ENCODE measurements at regions not wholly inside any gene's neighbourhood (a gene's known extent, or its start where the extent isn't known, plus 50 kb on each side); places are given as distances from the start of the nearest gene placed in this dataset.

DNA sequence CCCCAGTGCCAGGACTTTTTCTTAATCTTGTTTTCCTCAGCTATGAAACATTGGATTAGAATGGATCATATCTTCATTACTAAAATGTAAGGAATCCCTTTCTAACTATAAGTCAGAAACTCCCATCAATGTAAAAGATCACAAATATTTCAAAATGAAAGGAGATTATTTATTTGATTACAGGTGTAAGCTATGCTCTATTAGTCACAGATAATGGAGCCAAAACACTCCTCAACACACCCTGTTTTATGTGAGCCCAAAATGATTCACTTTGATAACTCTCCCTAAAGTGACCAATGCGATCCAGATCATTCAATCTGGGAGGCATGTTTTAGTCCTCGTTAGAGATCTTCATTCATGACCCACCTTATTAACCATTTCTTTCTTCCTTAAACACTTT, 566.7 kb upstream of the TENM3 start:
- Histone ChIP-seq H4K20me1 (ENCODE audit: insufficient read depth) (no peaks in the 10 kb centered on the region), H3K27me3 (ENCODE audit: insufficient read depth, low read length) (peaks cover 22% of the 10 kb centered on the region; the same call in 1 of the 2 replicates), H3K36me3 (ENCODE audit: control insufficient read depth in 1 of 2, insufficient read depth in 2 of 2, low read length in 2 of 2) (no peaks in the 10 kb centered on the region), H3K27ac (ENCODE audit: low read depth, low read length) (no peak overlapping the region), H2AFZ (ENCODE audit: low read depth, low read length, poor library complexity, severe bottlenecking) (no peak overlapping the region), H3K9me2 (ENCODE audit: insufficient read depth) (no peaks in the 10 kb centered on the region), H3K4me1 (ENCODE audit: control insufficient read depth in 1 of 2, insufficient read depth in 2 of 2, low read length in 2 of 2) (no peaks in the 10 kb centered on the region), H3K4me3 (replicated peaks in 1 of 2; ENCODE audit: low read depth in 1 of 2, low read length in 2 of 2) (no peak overlapping the region), H3K9me3 (ENCODE audit: control insufficient read depth in 1 of 2, insufficient read depth in 1 of 2, low read depth in 1 of 2, low read length in 2 of 2) (no peaks in the 10 kb centered on the region), H3K79me2 (ENCODE audit: insufficient read depth, low read length) (no peaks in the 10 kb centered on the region), H3K9ac (ENCODE audit: low read length) (no peak overlapping the region), H3K4me2 (ENCODE audit: low read length) (no peak overlapping the region)
- intact Hi-C loops (cut with micrococcal nuclease) = no loop called here
- ATAC-seq (no peak), DNase-seq (ENCODE audit: low read depth, low spot score) (no peak)
- TF ChIP-seq EZH2phosphoT487 (IDR thresholded peaks at IDR 0.05; ENCODE audit: borderline replicate concordance) (no peak), EGR1 (IDR thresholded peaks at IDR 0.05; ENCODE audit: low read depth) (no peak), EZH2 (IDR thresholded peaks at IDR 0.05) (no peak), CEBPB (IDR thresholded peaks at IDR 0.05; ENCODE audit: low read depth) (no peak), ELF1 (IDR thresholded peaks at IDR 0.05; ENCODE audit: borderline replicate concordance, low read depth) (no peak), JUND (IDR thresholded peaks at IDR 0.05) (no peak), TCF7L2 (IDR thresholded peaks at IDR 0.05; ENCODE audit: borderline replicate concordance, extremely low read depth, insufficient read depth, insufficient read length) (no peak), ZNF274 (IDR thresholded peaks at IDR 0.05; ENCODE audit: low read depth, low read length) (no peak), SRF (IDR thresholded peaks at IDR 0.05; ENCODE audit: low read depth) (no peak), SIN3A (IDR thresholded peaks at IDR 0.05; ENCODE audit: low read depth) (no peak), POLR2A (IDR thresholded peaks at IDR 0.05; ENCODE audit: borderline replicate concordance, extremely low read depth, insufficient read depth, insufficient read length) (no peak)
- TF ChIP-seq, protein P1, sequence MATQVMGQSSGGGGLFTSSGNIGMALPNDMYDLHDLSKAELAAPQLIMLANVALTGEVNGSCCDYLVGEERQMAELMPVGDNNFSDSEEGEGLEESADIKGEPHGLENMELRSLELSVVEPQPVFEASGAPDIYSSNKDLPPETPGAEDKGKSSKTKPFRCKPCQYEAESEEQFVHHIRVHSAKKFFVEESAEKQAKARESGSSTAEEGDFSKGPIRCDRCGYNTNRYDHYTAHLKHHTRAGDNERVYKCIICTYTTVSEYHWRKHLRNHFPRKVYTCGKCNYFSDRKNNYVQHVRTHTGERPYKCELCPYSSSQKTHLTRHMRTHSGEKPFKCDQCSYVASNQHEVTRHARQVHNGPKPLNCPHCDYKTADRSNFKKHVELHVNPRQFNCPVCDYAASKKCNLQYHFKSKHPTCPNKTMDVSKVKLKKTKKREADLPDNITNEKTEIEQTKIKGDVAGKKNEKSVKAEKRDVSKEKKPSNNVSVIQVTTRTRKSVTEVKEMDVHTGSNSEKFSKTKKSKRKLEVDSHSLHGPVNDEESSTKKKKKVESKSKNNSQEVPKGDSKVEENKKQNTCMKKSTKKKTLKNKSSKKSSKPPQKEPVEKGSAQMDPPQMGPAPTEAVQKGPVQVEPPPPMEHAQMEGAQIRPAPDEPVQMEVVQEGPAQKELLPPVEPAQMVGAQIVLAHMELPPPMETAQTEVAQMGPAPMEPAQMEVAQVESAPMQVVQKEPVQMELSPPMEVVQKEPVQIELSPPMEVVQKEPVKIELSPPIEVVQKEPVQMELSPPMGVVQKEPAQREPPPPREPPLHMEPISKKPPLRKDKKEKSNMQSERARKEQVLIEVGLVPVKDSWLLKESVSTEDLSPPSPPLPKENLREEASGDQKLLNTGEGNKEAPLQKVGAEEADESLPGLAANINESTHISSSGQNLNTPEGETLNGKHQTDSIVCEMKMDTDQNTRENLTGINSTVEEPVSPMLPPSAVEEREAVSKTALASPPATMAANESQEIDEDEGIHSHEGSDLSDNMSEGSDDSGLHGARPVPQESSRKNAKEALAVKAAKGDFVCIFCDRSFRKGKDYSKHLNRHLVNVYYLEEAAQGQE (IDR thresholded peaks at IDR 0.05; ENCODE audit: low read depth) = no peak
- TF ChIP-seq, protein P2, sequence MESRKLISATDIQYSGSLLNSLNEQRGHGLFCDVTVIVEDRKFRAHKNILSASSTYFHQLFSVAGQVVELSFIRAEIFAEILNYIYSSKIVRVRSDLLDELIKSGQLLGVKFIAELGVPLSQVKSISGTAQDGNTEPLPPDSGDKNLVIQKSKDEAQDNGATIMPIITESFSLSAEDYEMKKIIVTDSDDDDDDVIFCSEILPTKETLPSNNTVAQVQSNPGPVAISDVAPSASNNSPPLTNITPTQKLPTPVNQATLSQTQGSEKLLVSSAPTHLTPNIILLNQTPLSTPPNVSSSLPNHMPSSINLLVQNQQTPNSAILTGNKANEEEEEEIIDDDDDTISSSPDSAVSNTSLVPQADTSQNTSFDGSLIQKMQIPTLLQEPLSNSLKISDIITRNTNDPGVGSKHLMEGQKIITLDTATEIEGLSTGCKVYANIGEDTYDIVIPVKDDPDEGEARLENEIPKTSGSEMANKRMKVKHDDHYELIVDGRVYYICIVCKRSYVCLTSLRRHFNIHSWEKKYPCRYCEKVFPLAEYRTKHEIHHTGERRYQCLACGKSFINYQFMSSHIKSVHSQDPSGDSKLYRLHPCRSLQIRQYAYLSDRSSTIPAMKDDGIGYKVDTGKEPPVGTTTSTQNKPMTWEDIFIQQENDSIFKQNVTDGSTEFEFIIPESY (IDR thresholded peaks at IDR 0.05; ENCODE audit: extremely low read depth, insufficient replicate concordance, low read length) = no peak
- TF ChIP-seq, protein P3, sequence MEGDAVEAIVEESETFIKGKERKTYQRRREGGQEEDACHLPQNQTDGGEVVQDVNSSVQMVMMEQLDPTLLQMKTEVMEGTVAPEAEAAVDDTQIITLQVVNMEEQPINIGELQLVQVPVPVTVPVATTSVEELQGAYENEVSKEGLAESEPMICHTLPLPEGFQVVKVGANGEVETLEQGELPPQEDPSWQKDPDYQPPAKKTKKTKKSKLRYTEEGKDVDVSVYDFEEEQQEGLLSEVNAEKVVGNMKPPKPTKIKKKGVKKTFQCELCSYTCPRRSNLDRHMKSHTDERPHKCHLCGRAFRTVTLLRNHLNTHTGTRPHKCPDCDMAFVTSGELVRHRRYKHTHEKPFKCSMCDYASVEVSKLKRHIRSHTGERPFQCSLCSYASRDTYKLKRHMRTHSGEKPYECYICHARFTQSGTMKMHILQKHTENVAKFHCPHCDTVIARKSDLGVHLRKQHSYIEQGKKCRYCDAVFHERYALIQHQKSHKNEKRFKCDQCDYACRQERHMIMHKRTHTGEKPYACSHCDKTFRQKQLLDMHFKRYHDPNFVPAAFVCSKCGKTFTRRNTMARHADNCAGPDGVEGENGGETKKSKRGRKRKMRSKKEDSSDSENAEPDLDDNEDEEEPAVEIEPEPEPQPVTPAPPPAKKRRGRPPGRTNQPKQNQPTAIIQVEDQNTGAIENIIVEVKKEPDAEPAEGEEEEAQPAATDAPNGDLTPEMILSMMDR (IDR thresholded peaks at IDR 0.05 in 2 of 3, conservative IDR thresholded peaks at IDR 0.05 in 1 of 3; ENCODE audit: borderline replicate concordance in 1 of 3, insufficient read depth in 1 of 3, low read depth in 2 of 3, low read length in 2 of 3) = no peak
- TF ChIP-seq, protein P4, sequence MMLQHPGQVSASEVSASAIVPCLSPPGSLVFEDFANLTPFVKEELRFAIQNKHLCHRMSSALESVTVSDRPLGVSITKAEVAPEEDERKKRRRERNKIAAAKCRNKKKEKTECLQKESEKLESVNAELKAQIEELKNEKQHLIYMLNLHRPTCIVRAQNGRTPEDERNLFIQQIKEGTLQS (IDR thresholded peaks at IDR 0.05) = no peak
- ChIA-PET CTCF (no interaction called here), RAD21 (ENCODE audit: low non-redundant PET in 1 of 2, low total read pairs in 2 of 2, uncharacterized antibody in 2 of 2, unreplicated experiment in 2 of 2) (no interaction called here), POLR2A (no interaction called here)
- no TSS peak for BruUV-seq (replicated peaks)

Measured in HCT116 (cell line).